ENCODE measurements at regions not wholly inside any gene's neighbourhood (a gene's known extent, or its start where the extent isn't known, plus 50 kb on each side); places are given as distances from the start of the nearest gene placed in this dataset.

- TF ChIP-seq SP1 (IDR thresholded peaks at IDR 0.05) (no peak), ARNT (IDR thresholded peaks at IDR 0.05) (no peak), BHLHE40 (IDR thresholded peaks at IDR 0.05; ENCODE audit: borderline replicate concordance) (no peak), LEF1 (IDR thresholded peaks at IDR 0.05; ENCODE audit: borderline replicate concordance) (no peak), FOXA1 (IDR thresholded peaks at IDR 0.05) (no peak), NFRKB (IDR thresholded peaks at IDR 0.05) (no peak), ZNF384 (IDR thresholded peaks at IDR 0.05) (no peak), FOXM1 (IDR thresholded peaks at IDR 0.05; ENCODE audit: borderline replicate concordance) (no peak), ELF4 (IDR thresholded peaks at IDR 0.05) (no peak)
These were observed 122.0 kb upstream of the MGAT5 start for GRCh38 chr2:134131681-134132489.
